Nephron progenitor cell (in vitro differentiated cells): ENCODE measurements at regions not wholly inside any gene's neighbourhood (a gene's known extent, or its start where the extent isn't known, plus 50 kb on each side); places are given as distances from the start of the nearest gene placed in this dataset.

Experiments
- DNase-seq: peaks from one replicate; pipeline ENCODE4 v3.0.0; 2021
- H3K27ac Mint-ChIP-seq: 2 replicates; pipeline ENCODE4 v1.8.0; 2021; ENCODE audit warnings: mild to moderate bottlenecking, moderate library complexity, mixed read lengths
- H3K27me3 Mint-ChIP-seq: 2 replicates; pipeline ENCODE4 v1.8.0; 2021; ENCODE audit warnings: mild to moderate bottlenecking, low read depth, mixed read lengths; ENCODE audit not compliant: poor library complexity
- H3K36me3 Mint-ChIP-seq: 2 replicates; pipeline ENCODE4 v1.8.0; 2021; ENCODE audit warnings: low read depth, mixed read lengths
- H3K4me1 Mint-ChIP-seq: 2 replicates; pipeline ENCODE4 v1.8.0; 2021; ENCODE audit warnings: mixed read lengths
- H3K4me3 Mint-ChIP-seq: 2 replicates; pipeline ENCODE4 v1.8.0; 2021; ENCODE audit warnings: mild to moderate bottlenecking, moderate library complexity, mixed read lengths
- H3K9me3 Mint-ChIP-seq: 2 replicates; pipeline ENCODE4 v1.8.0; 2021; ENCODE audit warnings: mild to moderate bottlenecking, moderate library complexity, mixed read lengths
- CTCF ChIP-seq: fragments of 200-600 bp; sonication (generic); IDR thresholded peaks from 2 replicates; pipeline ENCODE4 v1.5.0; 2021; ENCODE audit warnings: antibody characterized with exemption

GRCh38 chr18:68564961-68565360, 149.9 kb downstream of the TMX3 start:
- no peak for TF ChIP-seq CTCF
- no peak for DNase-seq
- Mint-ChIP-seq H3K9me3 (no peaks in the 10 kb centered on the region), H3K4me3 (no peak overlapping the region), H3K27me3 (no peaks in the 10 kb centered on the region), H3K27ac (peak overlapping the region; percentile 23), H3K4me1 (peaks cover 10% of the 10 kb centered on the region), H3K36me3 (no peaks in the 10 kb centered on the region)

DNA sequence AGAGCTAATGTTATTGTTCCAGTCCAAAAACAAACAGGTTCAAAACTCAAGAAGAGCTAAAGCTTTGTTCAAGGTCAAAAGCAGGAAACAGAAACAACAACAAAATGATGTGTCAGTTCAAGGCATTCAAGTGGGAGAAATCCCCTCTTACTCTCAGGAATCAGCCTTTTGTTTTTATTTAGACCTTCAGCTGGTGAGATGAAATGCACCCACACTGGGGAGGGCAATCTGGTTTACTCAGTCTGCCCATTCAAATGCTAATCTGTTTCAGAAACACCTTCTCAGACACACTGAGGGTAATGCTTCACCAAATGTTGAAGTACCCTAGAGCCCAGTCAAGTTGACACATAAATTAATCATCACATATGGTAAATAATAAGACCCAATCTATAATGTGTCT, 150.6 kb downstream of the TMX3 start:
- Mint-ChIP-seq H3K4me3 (no peak overlapping the region), H3K9me3 (no peaks in the 10 kb centered on the region), H3K27me3 (no peaks in the 10 kb centered on the region), H3K4me1 (peaks cover 10% of the 10 kb centered on the region), H3K27ac (no peak overlapping the region), H3K36me3 (no peaks in the 10 kb centered on the region)
- DNase-seq = no peak
- TF ChIP-seq CTCF = no peak

DNA sequence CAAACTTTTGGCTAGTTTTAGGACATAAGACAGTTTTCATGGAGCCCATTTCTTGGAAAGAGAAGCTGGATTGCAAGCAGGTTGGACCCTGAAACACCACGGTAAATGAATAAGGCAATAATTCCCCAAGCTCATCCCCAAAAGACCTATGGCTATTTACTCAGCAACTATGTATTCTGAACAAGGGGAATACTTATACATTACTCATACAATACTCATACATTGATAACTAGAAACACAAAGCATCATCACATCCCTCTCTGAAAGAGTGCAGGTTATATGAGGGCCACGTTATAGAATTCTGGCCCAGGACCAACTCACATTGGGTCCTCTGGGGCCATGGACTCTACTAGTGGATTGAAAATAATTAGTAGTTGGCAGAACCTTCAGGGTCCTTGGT, 154.8 kb downstream of the TMX3 start:
- Mint-ChIP-seq H3K27ac (no peak overlapping the region), H3K9me3 (no peaks in the 10 kb centered on the region), H3K36me3 (no peaks in the 10 kb centered on the region), H3K4me1 (peaks cover 10% of the 10 kb centered on the region), H3K4me3 (no peak overlapping the region), H3K27me3 (no peaks in the 10 kb centered on the region)
- TF ChIP-seq CTCF = no peak
- no peak for DNase-seq

GRCh38 chr18:68557183-68557582, 157.7 kb downstream of the TMX3 start:
- H3K36me3 Mint-ChIP-seq = no peaks in the 10 kb centered on the region
- no peaks in the 10 kb centered on the region for H3K4me1 Mint-ChIP-seq
- H3K9me3 Mint-ChIP-seq = no peaks in the 10 kb centered on the region
- no peak for TF ChIP-seq CTCF
- H3K27me3 Mint-ChIP-seq = no peaks in the 10 kb centered on the region
- H3K4me3 Mint-ChIP-seq = no peak overlapping the region
- no peak for DNase-seq
- no peak overlapping the region for H3K27ac Mint-ChIP-seq

GRCh38 chr18:68555879-68556301, 159.0 kb downstream of the TMX3 start:
- Mint-ChIP-seq H3K4me1 (no peaks in the 10 kb centered on the region), H3K27ac (no peak overlapping the region), H3K4me3 (no peak overlapping the region), H3K36me3 (no peaks in the 10 kb centered on the region), H3K27me3 (no peaks in the 10 kb centered on the region), H3K9me3 (no peaks in the 10 kb centered on the region)
- TF ChIP-seq CTCF = no peak
- DNase-seq = no peak

- Mint-ChIP-seq H3K4me3 (no peak overlapping the region), H3K27ac (no peak overlapping the region), H3K36me3 (no peaks in the 10 kb centered on the region), H3K9me3 (no peaks in the 10 kb centered on the region), H3K27me3 (no peaks in the 10 kb centered on the region), H3K4me1 (no peaks in the 10 kb centered on the region)
- DNase-seq = no peak
- no peak for TF ChIP-seq CTCF
Measured at GRCh38 chr18:68548904-68549870, 165.7 kb downstream of the TMX3 start.
